HL-60 (cell line): ENCODE measurements at regions not wholly inside any gene's neighbourhood (a gene's known extent, or its start where the extent isn't known, plus 50 kb on each side); places are given as distances from the start of the nearest gene placed in this dataset.

ENCODE experiments used
- DNase-seq, 2 experiments: peaks; one replicate each; pipeline ENCODE4 v3.0.0-alpha.2; 2010 to 2020; ENCODE audit warnings: low read depth in 1 of 2, low spot score in 1 of 2
- H3K27ac ChIP-seq: fragments of 250-450 bp; sonication (Bioruptor Pico); replicated peaks from 2 replicates; pipeline ENCODE4 v1.5.1; 2020; ENCODE audit warnings: mild to moderate bottlenecking, moderate library complexity
- H3K27me3 ChIP-seq: fragments of 250-450 bp; sonication (Bioruptor Pico); 2 replicates; pipeline ENCODE4 v1.5.1; 2021; ENCODE audit warnings: mild to moderate bottlenecking, moderate library complexity; ENCODE audit not compliant: insufficient read depth, poor library complexity, severe bottlenecking
- H3K4me3 ChIP-seq: replicated peaks from 2 replicates; pipeline ENCODE4 v1.5.1; 2011; ENCODE audit warnings: mild to moderate bottlenecking, control low read depth, low read length; ENCODE audit not compliant: insufficient read depth
- GABPA ChIP-seq: IDR thresholded peaks from 2 replicates; pipeline ENCODE4 v1.6.1; 2012; ENCODE audit warnings: low read depth
- POLR2AphosphoS5 ChIP-seq: IDR thresholded peaks from 2 replicates; pipeline ENCODE4 v1.6.1; 2012; ENCODE audit warnings: low read depth
- SPI1 ChIP-seq: IDR thresholded peaks from 2 replicates; pipeline ENCODE4 v1.6.1; 2012; ENCODE audit warnings: low read depth, mild to moderate bottlenecking, borderline replicate concordance
- TF ChIP-seq, protein P1 (sequence below): IDR thresholded peaks from 2 replicates; pipeline ENCODE4 v1.6.1; 2012; ENCODE audit warnings: low read depth; ENCODE audit not compliant: insufficient replicate concordance
- TF ChIP-seq, protein P2 (sequence below): IDR thresholded peaks from one replicate; pipeline ENCODE4 v1.5.1; 2011; ENCODE audit warnings: low read length, control low read depth, inconsistent platforms; ENCODE audit not compliant: insufficient read depth

DNA sequence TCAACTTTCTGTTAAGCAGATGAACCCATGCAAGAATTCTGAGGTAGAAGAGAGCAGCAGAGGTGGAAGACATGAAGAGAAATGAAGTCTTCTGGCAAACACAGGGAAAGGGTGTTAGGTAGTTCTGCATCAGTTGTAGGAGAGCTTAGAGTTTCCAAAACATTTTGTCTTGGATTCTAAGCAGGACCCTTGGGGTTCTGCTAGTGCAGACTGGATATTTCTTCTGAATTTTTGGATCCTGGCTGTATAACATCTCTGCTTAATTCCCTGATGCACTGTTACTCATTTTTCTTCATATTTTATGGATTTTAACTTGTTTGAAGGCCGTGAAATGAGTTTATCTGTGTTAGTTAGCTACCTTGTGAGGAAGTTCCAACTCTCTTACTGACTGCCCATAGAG, 208.7 kb upstream of the SLC35G4 start:
- Histone ChIP-seq H3K27ac (no peak overlapping the region), H3K27me3 (peaks cover 12% of the 10 kb centered on the region), H3K4me3 (no peak overlapping the region)
- DNase-seq, result no peak
- TF ChIP-seq, protein P1, sequence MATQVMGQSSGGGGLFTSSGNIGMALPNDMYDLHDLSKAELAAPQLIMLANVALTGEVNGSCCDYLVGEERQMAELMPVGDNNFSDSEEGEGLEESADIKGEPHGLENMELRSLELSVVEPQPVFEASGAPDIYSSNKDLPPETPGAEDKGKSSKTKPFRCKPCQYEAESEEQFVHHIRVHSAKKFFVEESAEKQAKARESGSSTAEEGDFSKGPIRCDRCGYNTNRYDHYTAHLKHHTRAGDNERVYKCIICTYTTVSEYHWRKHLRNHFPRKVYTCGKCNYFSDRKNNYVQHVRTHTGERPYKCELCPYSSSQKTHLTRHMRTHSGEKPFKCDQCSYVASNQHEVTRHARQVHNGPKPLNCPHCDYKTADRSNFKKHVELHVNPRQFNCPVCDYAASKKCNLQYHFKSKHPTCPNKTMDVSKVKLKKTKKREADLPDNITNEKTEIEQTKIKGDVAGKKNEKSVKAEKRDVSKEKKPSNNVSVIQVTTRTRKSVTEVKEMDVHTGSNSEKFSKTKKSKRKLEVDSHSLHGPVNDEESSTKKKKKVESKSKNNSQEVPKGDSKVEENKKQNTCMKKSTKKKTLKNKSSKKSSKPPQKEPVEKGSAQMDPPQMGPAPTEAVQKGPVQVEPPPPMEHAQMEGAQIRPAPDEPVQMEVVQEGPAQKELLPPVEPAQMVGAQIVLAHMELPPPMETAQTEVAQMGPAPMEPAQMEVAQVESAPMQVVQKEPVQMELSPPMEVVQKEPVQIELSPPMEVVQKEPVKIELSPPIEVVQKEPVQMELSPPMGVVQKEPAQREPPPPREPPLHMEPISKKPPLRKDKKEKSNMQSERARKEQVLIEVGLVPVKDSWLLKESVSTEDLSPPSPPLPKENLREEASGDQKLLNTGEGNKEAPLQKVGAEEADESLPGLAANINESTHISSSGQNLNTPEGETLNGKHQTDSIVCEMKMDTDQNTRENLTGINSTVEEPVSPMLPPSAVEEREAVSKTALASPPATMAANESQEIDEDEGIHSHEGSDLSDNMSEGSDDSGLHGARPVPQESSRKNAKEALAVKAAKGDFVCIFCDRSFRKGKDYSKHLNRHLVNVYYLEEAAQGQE, result no peak
- TF ChIP-seq POLR2AphosphoS5, result no peak
- TF ChIP-seq, protein P2, sequence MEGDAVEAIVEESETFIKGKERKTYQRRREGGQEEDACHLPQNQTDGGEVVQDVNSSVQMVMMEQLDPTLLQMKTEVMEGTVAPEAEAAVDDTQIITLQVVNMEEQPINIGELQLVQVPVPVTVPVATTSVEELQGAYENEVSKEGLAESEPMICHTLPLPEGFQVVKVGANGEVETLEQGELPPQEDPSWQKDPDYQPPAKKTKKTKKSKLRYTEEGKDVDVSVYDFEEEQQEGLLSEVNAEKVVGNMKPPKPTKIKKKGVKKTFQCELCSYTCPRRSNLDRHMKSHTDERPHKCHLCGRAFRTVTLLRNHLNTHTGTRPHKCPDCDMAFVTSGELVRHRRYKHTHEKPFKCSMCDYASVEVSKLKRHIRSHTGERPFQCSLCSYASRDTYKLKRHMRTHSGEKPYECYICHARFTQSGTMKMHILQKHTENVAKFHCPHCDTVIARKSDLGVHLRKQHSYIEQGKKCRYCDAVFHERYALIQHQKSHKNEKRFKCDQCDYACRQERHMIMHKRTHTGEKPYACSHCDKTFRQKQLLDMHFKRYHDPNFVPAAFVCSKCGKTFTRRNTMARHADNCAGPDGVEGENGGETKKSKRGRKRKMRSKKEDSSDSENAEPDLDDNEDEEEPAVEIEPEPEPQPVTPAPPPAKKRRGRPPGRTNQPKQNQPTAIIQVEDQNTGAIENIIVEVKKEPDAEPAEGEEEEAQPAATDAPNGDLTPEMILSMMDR, result no peak
- TF ChIP-seq SPI1, result no peak
- TF ChIP-seq GABPA, result no peak

DNA sequence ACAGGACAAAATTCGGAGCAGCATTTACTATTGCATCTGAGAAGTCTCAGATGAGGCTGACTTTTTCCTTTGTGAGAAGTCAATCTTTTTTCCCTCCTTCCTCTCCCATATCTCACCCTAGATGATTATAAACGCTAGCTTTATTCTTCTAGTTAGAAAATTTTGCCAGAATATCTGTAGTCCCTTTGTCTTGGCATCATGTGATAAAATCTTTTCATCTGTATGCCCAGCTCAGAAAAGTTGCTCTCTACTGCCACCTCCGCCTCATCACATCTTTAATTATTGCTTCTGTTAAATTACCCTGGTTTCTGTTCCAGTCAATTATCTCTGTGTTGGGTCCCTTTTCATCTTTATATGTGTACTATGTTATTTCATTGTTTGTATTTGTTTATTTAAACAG, 210.8 kb upstream of the SLC35G4 start:
- Histone ChIP-seq H3K27ac (no peak overlapping the region), H3K4me3 (no peak overlapping the region), H3K27me3 (peaks cover 12% of the 10 kb centered on the region)
- TF ChIP-seq, protein P2, result no peak
- no peak for TF ChIP-seq GABPA
- TF ChIP-seq, protein P1, result no peak
- TF ChIP-seq POLR2AphosphoS5, result no peak
- no peak for TF ChIP-seq SPI1
- DNase-seq, result no peak

DNA sequence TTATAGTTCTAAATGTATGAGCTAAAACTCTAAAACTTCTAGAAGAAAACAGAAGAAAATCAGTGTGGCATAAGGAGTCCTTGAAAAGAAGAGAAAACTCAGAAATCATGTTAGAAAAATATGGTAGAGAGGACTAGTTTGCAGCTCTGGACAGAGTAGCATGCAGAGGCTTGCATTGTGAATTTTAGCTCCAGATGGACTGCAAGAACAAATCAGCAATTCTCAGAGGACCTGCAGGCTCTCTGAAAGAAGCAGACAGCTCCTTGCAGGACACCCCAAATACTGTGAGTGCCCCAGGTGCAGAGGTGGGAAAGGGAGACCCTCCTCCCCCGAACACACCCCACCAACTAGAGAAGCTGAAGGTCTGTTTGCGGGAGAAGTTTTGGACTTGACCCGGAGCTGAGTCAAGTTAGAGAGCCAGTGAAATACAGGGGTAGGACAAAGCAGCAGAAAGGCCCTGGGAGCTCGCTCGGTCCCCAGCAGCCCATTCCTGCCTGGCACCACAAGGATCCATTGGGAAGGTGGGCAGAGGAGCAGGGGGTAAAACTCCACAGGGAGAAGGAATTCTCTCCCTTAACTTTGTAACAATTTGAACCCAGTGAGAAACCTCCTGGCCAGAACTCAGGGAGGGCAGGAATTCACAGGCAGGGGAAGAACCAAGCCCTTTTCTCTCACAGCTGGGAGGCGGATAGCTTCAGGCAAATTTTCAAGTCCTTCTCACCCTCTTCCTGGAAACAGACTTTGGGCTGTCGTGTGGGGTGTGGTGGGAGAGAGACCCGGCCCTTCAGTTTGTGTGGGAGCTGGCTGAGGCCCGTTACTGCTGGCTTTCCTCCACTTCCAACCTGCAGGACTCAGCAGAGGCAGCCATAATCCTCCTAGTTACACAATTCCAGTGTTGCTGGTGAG, 216.2 kb upstream of the SLC35G4 start:
- no peak for DNase-seq
- Histone ChIP-seq H3K4me3 (no peak overlapping the region), H3K27me3 (peaks cover 14% of the 10 kb centered on the region), H3K27ac (no peak overlapping the region)
- TF ChIP-seq, protein P2, result no peak
- no peak for TF ChIP-seq GABPA
- TF ChIP-seq SPI1, result no peak
- TF ChIP-seq POLR2AphosphoS5, result no peak

DNA sequence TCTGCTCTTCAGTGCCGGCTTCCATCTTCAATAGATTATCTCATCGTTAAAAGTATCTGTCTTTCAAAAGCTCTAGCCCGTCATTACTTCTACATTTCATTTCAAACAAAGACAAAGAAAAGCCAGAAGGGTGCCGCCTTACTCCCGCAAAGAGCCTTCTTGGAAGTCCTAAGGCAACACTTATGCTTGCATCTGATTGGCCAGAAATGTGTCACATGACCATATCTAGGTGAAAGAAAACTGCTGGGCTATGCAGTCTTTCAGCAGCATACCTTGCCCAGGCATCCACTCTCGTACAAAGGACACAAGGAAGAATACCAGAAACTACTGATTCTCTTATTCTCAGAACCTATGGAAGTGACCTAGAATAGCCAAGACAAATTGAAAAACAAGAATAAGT, 217.1 kb upstream of the SLC35G4 start:
- DNase-seq, result no peak

More for the DNA sequence above, 217.1 kb upstream of the SLC35G4 start:
- Histone ChIP-seq H3K27me3 (peaks cover 11% of the 10 kb centered on the region), H3K4me3 (no peak overlapping the region), H3K27ac (no peak overlapping the region)
- no peak for TF ChIP-seq GABPA
- TF ChIP-seq, protein P2, result no peak
- TF ChIP-seq, protein P1, result no peak
- no peak for TF ChIP-seq POLR2AphosphoS5
- TF ChIP-seq SPI1, result no peak
